HUDEP-2 (cell line): ENCODE measurements at regions not wholly inside any gene's neighbourhood (a gene's known extent, or its start where the extent isn't known, plus 50 kb on each side); places are given as distances from the start of the nearest gene placed in this dataset.

Experiments used
- DNase-seq, 76 experiments: peaks; one replicate each; lab custom pipeline; 2025; ENCODE audit not compliant: unreplicated experiment in 76 of 76; lab: John Stamatoyannopoulos, UW

DNA sequence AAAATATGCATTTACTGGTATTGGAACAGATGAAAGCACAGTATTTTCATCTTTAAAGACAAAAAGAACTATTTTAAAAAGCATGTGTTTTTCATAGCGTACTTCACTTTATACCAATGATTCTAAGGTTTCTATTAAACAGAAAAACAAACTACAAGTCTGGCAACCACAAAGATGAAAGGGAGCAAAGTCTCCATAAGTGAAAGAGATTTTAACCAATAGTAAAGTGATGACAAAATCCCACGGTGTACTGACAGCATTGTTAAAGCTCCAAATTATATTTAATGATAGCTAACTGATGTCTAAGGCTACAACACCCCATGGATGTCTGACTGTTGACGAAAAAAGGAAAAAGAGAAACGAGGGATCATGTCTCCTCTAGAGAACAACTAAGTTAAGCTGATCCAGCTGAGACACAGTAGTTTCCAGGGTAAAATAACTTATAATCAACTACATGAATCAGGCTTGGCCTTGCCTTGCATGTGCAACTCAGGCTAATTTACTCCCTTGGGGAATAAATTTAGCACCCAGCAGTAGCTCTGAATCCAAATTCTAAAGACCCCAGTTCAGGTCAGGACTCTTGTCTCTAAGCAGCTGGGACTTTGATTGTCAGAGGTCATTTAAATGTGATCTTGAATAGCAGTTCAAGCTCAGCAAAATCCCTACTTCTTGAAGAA, 56.0 kb upstream of the TAB2 start:
- DNase-seq: no peak

DNA sequence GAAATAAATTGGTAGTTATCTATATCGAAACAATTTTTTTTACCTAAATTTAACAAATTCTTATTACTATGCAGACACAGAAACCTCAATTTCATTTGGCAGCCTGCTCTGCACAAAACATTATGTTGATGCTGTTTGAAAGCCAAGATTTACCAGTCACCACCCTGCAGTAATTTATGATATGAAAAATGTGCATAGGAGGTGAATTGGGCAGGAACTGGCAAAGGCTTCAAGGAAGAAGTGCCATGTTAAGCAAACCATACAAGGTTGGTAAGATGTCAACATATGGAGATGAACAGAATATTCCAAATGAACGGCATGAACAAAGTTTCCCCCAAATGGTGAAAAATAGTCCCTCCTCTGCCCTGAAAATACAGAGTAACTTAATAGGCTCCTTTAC, 54.2 kb upstream of the TAB2 start:
- DNase-seq: no peak

DNA sequence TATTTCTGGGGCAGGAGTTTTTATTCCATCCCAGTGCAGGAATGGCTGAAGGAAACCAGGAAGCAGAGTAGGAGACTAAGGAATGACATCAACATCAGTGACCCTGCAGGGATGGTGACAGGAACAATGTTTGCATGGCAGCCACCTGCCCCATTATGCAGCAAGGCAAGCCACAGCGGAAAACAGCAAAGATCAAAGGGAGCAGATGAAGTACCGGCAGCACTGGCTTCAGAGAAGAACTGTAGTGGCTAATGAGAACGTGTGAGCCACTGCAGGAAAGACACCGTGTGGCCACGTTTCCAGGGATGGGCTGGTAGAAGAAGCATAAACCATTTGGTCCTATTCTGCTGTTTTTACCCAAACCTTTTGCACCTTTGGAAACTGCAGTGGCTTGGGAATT, 52.9 kb upstream of the TAB2 start:
- DNase-seq: no peak

DNA sequence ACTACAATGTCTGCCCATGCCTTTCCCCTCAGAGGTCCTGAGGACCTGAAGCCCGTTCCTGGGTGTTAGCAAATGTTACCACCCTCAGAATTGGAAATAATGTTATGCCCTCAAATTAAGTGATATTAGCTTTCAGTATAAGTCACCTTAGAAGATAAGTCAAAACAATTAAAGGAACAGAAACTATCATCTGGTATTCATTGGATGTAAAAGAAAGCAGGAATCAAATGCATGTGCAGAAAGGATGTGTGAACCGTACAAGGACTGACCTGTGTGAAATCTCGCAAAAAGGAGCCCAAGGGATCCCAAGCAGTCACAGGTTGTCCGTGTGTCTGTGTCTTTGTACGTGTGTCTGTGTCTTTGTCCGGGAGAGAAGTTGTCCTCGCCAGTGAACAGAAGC, 51.6 kb upstream of the TAB2 start:
- no peak for DNase-seq

DNA sequence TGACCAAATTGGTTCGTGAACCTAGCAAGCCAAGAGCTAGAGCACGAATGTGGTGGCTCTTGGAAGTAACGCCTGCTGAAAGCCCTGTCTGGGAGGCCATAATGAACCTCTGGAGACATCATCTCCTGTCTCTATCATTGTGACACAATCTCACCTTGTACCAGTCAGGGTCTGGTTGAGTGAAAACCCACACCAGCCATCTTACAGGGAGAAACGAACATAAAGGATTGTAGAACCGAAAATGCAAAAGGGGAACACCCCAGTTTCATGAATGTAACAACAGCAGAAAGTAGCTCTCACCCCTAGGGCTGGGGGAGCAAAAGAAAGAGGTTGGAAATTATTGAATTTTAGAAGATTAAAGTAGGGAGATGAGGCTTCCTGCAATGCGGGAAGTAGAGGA, 50.9 kb upstream of the TAB2 start:
- no peak for DNase-seq

DNA sequence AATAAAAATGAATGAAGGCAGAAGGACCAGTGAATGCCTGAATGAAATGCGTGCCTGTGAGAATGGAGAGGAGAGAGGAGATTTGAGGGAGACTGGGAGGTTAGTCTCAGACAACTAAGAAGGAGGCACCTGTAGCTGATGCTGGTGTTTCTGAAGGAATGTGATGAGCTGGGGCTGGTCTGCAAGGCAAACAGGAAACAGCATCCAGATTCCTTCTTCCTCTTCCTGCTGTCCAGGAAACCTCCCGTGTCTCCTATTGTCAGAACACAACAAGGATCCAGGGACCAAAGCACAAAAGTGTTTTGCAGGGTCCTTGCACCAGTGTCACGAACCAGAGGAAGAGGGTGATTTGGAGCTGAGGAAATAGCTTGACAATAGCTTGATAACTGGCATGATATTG, 50.4 kb upstream of the TAB2 start:
- no peak for DNase-seq

DNA sequence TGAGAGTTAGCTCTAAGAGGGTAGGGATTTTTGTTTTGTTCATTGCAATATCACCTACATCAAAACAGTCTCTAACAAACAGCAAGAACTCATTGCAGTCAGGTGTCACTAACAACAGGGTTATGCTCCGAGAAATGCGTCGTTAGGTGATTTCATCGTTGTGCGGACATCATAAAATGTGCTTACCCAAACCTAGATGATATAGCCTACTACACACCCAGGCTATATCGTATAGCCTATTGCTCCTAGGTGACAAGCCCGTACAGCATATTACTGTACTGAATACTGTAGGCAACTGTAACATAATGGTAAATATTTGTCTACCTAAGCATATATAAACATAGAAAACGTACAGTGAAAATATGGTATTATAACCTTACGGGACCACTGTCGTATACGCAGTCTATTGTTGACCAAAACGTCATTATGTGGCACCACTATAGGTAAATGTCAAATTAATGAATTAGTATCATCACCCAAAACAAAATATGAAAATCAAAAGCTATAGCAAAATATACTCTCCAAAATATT, 49.9 kb upstream of the TAB2 start:
- no peak for DNase-seq
